ENCODE measurements at regions not wholly inside any gene's neighbourhood (a gene's known extent, or its start where the extent isn't known, plus 50 kb on each side); places are given as distances from the start of the nearest gene placed in this dataset.

DNA sequence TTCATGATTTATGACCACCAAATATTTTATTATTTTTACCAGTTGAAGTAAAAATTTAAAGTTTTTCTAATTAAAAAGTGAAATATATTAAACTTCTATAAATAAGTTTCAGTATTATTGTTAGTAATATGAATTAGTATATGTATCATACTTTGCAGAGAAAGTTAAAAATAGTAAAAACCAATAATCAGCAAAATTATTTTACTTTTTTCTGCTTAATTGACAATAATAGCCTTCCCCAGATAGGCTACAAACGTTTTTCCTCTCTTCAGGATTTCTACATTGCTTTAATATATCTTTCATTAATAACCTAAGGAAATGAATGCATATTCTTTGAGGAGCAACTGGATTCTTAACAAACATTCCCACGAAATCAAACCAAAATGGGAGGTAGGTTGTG, 543.5 kb downstream of the ETNK1 start:
- TF ChIP-seq, protein P1, sequence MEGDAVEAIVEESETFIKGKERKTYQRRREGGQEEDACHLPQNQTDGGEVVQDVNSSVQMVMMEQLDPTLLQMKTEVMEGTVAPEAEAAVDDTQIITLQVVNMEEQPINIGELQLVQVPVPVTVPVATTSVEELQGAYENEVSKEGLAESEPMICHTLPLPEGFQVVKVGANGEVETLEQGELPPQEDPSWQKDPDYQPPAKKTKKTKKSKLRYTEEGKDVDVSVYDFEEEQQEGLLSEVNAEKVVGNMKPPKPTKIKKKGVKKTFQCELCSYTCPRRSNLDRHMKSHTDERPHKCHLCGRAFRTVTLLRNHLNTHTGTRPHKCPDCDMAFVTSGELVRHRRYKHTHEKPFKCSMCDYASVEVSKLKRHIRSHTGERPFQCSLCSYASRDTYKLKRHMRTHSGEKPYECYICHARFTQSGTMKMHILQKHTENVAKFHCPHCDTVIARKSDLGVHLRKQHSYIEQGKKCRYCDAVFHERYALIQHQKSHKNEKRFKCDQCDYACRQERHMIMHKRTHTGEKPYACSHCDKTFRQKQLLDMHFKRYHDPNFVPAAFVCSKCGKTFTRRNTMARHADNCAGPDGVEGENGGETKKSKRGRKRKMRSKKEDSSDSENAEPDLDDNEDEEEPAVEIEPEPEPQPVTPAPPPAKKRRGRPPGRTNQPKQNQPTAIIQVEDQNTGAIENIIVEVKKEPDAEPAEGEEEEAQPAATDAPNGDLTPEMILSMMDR (conservative IDR thresholded peaks at IDR 0.05; ENCODE audit: low read depth, low read length): no peak
- TF ChIP-seq POLR2A (IDR thresholded peaks at IDR 0.05; ENCODE audit: low read depth, low read length): no peak
- TF ChIP-seq SMC3 (IDR thresholded peaks at IDR 0.05; ENCODE audit: low read depth, low read length): no peak
- no peak for TF ChIP-seq CEBPB (IDR thresholded peaks at IDR 0.05; ENCODE audit: low read depth, low read length)
- TF ChIP-seq FOS (IDR thresholded peaks at IDR 0.05; ENCODE audit: low read depth, low read length): no peak
- no peak for TF ChIP-seq RFX5 (IDR thresholded peaks at IDR 0.05; ENCODE audit: low read depth, low read length)
- no peak for TF ChIP-seq RAD21 (IDR thresholded peaks at IDR 0.05; ENCODE audit: low read length)
- no peak for TF ChIP-seq MAZ (IDR thresholded peaks at IDR 0.05; ENCODE audit: borderline replicate concordance, low read depth, low read length)
- peak; percentile 43 for TF ChIP-seq MAFK (IDR thresholded peaks at IDR 0.05; ENCODE audit: low read depth, low read length)
- no peak for TF ChIP-seq BHLHE40 (IDR thresholded peaks at IDR 0.05; ENCODE audit: low read depth, low read length)
- no peak for TF ChIP-seq RCOR1 (IDR thresholded peaks at IDR 0.05; ENCODE audit: insufficient replicate concordance, low read length)
- no peak for TF ChIP-seq MXI1 (IDR thresholded peaks at IDR 0.05; ENCODE audit: borderline replicate concordance, low read depth, low read length)
- TF ChIP-seq, protein P2, sequence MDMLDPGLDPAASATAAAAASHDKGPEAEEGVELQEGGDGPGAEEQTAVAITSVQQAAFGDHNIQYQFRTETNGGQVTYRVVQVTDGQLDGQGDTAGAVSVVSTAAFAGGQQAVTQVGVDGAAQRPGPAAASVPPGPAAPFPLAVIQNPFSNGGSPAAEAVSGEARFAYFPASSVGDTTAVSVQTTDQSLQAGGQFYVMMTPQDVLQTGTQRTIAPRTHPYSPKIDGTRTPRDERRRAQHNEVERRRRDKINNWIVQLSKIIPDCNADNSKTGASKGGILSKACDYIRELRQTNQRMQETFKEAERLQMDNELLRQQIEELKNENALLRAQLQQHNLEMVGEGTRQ (IDR thresholded peaks at IDR 0.05; ENCODE audit: low read depth, low read length): no peak
